HG03039 (cell line): ENCODE measurements at regions not wholly inside any gene's neighbourhood (a gene's known extent, or its start where the extent isn't known, plus 50 kb on each side); places are given as distances from the start of the nearest gene placed in this dataset.

Experiments
- ATAC-seq: cut with Tn5 transposase; IDR thresholded peaks from one replicate; pipeline ENCODE4 v1.9.1; 2021; ENCODE audit warnings: mild to moderate bottlenecking, moderate library complexity; ENCODE audit not compliant: unreplicated experiment

- no peak for ATAC-seq
Measured at GRCh38 chr11:28584992-28585391, 476.8 kb downstream of the METTL15 start.

DNA sequence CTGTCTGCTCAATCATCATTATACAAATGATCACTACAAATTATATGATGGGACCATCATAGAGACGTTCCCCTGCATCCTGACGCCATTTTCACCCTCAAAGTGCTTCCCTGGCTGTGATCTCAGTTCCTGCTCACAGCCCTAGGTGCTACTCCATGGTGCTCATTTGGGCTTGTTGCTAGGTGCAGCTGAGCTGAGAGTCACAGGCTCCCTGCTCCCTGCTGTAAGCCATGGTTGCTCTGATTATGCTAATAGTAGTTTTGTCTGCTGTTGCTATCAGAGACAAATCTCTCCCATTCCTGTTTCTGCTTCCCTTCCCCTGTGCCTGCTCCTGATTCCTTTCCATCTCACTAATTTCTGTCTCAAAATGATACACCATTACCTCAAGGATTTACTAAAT lies 474.3 kb downstream of the METTL15 start:
- ATAC-seq: no peak

DNA sequence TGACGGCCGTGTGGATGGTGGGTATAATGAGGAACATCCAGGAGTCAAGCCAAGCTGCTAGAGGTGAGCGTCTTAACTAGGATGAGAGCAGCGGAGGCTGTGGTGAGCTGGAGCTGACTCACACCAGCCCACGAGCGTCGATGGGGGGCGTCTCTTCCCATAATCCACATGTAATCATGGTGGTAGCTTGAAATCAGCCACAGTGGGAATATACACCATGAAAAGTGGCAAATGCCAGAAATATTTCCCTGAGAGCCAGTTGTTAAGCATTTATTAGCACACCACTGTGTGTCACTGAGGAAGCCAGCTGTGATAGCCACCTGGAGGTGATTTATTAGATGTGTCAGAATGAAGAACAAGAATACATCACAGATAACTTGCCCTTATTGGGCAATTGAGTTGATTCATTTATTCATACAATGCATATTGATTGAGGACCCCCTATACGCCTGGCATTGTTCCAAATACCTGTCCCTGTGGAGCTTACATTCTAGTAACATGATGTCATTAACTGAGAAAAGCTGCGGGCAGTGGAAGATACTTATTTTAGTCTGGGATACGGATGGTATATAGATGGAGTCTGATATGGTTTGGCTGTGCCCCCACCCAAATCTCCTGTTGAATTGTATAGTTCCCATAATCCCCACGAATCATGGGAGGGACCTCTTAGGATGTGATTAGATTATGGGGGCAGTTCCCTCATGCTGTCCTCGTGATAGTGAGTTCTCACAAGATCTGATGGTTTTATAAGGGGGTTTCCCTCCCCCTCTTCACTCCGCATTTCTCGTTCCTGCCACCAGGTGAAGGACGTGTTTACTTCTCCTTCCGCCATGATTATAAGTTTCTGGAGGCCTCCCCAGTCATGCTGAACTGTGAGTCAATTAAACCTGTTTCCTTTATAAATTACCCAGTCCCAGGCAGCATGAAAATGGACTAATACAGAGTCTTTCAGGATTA lies 473.4 kb downstream of the METTL15 start:
- ATAC-seq: no peak

GRCh38 chr11:28571371-28571770 lies 463.2 kb downstream of the METTL15 start:
- ATAC-seq: no peak

DNA sequence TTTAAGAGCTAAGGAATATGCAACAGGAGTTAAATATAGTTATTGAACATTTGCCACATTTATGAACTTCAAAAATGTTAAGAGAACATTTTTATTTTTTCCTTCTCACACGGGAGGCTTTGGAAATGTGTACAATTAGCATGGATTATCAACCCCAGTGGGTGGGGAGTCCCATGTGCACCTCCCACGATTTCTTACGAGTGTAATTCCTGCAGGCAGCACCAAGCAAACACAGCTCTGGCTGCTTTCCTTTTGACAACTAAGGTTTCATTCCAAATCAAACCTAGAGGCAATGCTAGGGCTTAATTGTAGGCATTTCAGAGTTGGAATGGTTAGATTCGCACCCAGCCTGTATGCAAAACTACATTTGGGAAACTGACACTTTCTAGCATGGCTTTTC lies 460.9 kb downstream of the METTL15 start:
- no peak for ATAC-seq

GRCh38 chr11:28566339-28567089 lies 458.3 kb downstream of the METTL15 start:
- no peak for ATAC-seq

DNA sequence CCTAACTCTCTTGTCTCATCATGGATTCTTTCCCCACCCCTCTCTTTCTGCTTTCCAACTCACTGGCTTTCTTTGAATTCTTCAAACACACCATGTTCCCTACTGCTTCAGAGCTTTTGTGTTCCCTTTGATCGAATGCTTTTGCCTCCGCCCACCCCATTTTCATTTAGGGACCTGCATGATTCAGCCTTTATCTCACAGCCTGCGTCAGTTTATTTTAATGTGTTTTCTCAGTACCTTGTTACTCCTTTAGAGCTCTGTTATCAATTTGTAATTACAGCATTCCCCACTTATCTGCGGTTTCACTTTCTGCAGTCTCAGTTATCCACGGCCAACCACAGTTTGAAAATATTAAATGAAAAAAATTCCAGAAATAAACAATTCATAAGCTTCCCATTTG lies 451.3 kb downstream of the METTL15 start:
- no peak for ATAC-seq

GRCh38 chr11:28547321-28547741 lies 439.1 kb downstream of the METTL15 start:
- ATAC-seq: no peak

DNA sequence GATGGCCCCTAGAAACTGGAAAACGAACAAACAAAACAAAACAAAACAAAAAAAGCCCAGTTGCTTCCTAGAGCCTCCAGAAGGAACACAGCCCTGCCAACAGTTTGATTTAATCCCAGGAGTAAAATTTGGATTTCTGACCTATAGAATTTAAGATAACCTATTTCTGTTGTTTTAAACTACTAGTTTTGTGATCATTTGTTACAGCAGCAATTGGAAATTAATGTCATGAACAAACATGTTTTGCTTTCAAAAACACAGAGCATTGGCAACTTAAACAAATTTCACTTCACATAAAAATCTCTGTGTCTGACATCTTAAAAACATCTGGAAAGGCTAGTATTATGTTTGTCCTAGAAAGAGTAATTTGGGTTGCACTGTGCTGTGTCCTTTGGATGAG lies 437.3 kb downstream of the METTL15 start:
- ATAC-seq: no peak

DNA sequence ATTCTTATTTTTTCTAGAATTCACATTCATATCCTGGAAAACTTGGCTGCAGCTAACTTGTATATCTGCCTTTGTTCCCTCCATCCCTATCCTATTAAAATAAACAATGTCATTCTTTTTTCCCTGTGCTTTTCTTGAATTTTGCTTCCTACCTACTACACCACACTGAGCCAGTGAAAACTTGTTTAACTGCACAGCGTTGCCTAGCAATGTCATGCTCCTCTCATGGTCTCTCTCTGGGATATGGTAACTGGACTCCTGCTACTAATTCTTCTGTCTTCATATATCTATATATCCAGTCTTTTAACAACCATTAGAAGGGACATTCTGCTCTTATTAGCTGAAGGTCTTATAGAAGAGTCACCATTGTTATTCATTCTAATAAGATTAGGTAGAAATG lies 434.4 kb downstream of the METTL15 start:
- ATAC-seq: no peak

GRCh38 chr11:28539239-28540030 lies 431.2 kb downstream of the METTL15 start:
- ATAC-seq: no peak

GRCh38 chr11:28537822-28538221 lies 429.6 kb downstream of the METTL15 start:
- no peak for ATAC-seq

DNA sequence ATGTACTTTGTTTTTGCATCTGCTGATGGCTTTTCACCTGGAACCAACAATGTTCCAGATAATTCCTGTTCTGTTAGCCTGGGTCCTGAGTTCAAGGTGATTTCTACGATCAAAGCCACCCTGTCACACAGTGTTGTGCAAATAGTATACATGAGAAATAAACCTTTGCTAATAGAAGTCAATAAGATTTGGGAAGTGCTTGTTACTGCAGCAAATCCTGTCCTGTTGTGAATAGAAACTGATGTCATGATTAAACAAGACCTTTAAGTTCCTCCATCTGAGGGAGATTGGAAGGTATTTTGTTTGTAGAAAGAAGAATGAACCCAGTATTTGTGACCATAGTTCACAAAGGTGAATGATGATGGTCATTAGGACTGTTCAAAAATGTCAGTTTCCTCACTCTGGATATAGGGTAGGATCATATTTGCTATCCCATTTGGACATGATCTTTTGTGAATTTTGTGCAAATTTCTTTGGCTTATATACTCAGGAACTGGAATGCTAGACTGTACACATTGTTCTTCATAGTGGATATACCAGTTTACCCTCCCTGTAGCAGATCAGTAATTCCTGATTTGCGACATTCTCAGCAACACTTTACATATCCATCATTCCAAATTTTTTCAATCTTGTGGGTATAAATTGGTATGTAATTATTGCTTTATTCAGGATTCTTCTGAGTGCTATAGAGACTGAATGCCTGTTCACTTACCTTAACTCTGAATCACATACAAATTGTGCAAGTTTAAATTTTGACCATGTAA lies 428.5 kb downstream of the METTL15 start:
- no peak for ATAC-seq

DNA sequence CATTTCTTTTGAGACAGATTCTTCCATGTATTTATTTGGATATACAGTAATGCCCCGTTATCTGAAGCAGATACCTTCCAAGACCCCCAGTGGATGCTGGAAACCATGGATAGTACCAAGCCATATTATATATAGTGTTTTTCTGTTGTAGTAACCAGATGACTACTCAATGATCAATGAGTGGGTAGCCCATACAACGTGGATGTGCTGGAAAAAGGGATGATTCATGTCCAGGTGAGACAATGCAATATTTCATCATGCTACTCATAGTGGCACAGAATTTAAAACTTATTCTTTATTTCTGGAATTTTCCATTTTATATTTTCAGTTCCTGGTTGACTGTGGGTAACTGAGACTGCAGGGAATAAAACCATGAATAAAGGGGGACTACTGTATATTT lies 427.5 kb downstream of the METTL15 start:
- no peak for ATAC-seq

DNA sequence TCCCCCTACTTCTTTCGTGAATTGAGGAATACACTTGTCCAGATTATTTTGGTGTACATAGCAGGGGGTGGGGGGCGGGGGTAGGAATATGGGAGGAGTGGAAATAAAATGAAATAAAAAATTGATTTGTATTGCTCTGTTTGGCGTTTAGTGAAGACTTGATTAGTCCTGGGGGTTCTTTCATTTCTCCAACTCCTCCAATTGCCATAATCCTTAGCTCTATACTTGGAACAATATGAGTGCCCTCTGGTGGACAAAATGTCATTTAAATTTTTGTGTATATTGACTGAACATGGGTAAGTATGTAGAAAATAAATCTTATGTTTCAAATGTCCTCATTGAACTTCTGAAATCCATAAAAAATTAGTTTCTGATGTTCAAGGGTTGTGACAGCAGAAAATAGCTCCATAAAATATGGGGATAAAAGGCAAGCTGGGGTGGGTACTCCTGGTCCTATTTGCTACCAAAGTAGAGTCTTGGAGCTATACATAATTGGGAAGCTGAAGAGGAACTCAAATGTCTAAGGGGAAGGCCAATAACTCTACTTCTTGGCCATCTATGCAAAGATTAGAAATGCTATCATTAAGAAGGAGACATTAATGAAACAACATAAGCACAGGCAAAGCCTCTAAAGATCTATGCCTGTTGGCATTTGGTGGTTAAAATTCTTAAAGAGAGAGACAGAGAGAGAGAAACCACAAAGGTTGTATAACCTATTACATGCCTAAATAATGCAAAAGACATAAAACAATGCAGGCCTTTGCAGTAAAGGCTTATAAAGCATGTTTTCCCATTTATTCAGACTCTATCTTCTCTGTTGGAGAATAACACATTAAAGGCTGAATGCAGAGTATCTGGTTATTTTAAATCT lies 421.6 kb downstream of the METTL15 start:
- no peak for ATAC-seq

DNA sequence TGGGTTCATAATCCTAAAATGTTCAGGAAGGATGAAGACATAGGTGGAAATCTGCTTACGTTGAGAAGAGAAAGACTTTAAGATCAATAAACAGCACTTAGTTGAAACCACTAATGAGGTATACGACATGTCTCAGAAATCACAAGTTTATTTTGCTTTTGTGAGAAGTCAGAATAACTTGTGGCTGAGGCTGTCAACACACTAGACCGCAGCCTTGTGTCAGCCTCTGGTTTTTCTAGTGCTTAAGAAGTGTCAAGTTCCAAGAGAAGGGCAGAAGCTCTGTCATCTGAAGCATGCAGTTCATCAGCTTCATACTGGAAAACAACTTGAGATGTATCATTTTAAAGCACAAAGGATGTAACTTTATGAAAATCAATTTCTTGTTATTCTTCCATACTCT lies 420.9 kb downstream of the METTL15 start:
- ATAC-seq: no peak

GRCh38 chr11:28528217-28528616 lies 420.0 kb downstream of the METTL15 start:
- ATAC-seq: no peak

DNA sequence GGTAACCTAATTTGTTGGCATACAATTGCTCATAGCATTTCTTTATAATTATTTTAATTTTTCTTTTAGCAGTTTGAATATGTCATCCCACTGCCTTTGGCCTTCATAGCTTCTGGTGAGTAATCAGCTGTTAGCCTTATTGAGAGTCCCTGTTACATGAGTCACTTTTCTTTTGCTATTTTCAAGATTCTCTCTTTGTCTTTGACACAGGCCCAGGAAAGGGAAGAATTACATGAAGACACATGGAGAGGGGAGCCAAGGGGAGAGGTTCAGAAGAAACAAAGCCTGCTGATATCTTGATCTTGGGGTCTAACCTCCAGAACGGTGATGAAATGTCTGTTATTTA lies 418.2 kb downstream of the METTL15 start:
- no peak for ATAC-seq

DNA sequence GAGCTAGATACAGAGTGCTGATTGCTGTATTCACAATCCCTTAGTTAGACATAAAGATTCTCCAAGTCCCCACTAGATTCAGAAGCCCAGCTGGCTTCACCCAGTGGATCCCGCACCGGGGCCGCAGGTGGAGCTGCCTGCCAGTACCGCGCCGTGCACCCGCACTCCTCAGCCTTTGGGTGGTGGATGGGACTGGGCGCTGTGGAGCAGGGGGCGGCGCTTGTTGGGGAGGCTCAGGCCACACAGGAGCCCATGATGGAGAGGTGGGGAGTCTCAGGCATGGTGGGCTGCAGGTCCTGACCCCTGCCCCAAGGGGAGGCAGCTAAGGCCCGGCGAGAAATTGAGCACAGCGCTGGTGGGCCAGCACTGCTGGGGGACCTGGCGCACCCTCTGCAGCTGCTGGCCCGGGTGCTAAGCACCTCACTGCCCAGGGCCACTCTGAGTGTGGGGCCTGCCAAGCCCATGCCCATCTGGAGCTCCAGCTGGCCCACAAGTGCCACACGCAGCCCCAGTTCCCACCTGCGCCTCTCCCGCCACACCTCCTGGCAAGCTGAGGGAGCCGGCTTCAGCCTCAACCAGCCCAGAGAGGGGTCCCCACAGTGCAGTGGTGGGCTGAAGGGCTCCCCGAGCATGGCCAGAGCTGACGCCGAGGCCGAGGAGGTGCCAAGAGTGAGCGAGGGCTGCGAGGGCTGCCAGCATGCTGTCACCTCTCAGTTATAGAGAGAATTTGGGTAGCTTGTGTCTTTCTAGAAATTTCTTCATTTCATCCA lies 417.6 kb downstream of the METTL15 start:
- ATAC-seq: no peak
